Body of pancreas (tissue), 4 donors: ENCODE measurements at regions not wholly inside any gene's neighbourhood (a gene's known extent, or its start where the extent isn't known, plus 50 kb on each side); places are given as distances from the start of the nearest gene placed in this dataset.

Source experiments
- CTCF ChIP-seq, 7 experiments: fragments of 450-650 bp in 4 of 7; fragments of 200-600 bp in 3 of 7; sonication (generic) in 3 of 7; IDR thresholded peaks; one replicate each; pipeline ENCODE4 v1.5.1; 2016 to 2019; ENCODE audit warnings: antibody characterized with exemption in 7 of 7
- POLR2A ChIP-seq, 3 donors: fragments of 450-650 bp; IDR thresholded peaks; one replicate each; pipeline ENCODE4 v1.6.1; 2016; ENCODE audit warnings: antibody characterized with exemption in 3 of 3, mild to moderate bottlenecking in 2 of 3

- TF ChIP-seq CTCF (IDR thresholded peaks at IDR 0.05): no peak
- TF ChIP-seq POLR2A (IDR thresholded peaks at IDR 0.05): no peak
Observed at GRCh38 chr4:157983300-157983699, 189.5 kb downstream of the GASK1B start.
